PC-9 (cell line): ENCODE measurements at regions not wholly inside any gene's neighbourhood (a gene's known extent, or its start where the extent isn't known, plus 50 kb on each side); places are given as distances from the start of the nearest gene placed in this dataset.

ENCODE experiments used
- BruUV-seq: library from RNA; stranded (reverse); fragments of 400-500 nt; replicated peaks from 2 replicates; lab custom pipeline; 2021; lab: Mats Ljungman, UMichigan
- CTCF ChIA-PET: fragments of 300-600 bp; sonication (Branson Sonifier 250); formaldehyde crosslinking; loops from one replicate; lab custom pipeline; 2022; ENCODE audit warnings: antibody characterized with exemption; lab: Charles Lee
- POLR2A ChIA-PET: fragments of 300-600 bp; sonication (Branson Sonifier 250); formaldehyde crosslinking; loops from one replicate; lab custom pipeline; 2022; ENCODE audit warnings: antibody characterized with exemption; ENCODE audit not compliant: unreplicated experiment; lab: Charles Lee
- DNase-seq, 2 experiments: peaks; one replicate each; pipeline versions ENCODE4 v3.0.0 to v3.0.0-alpha.2; 2015 to 2022; ENCODE audit warnings: mixed read lengths in 1 of 2
- H2AFZ ChIP-seq: fragments of 200-600 bp; sonication (generic); 2 replicates; pipeline ENCODE4 v1.8.1; 2017; ENCODE audit warnings: antibody characterized with exemption
- H3F3A ChIP-seq: fragments of 200-600 bp; sonication (generic); 2 replicates; pipeline ENCODE4 v1.8.1; 2017; ENCODE audit warnings: antibody characterized with exemption, mild to moderate bottlenecking, low read depth; ENCODE audit not compliant: insufficient read depth
- H3K27ac ChIP-seq: fragments of 200-600 bp; sonication (generic); 2 replicates; pipeline ENCODE4 v1.6.1; 2016; ENCODE audit warnings: mixed run types
- H3K27me3 ChIP-seq: fragments of 200-600 bp; sonication (generic); 2 replicates; pipeline ENCODE4 v1.6.1; 2016; ENCODE audit warnings: low read depth, mixed run types; ENCODE audit not compliant: insufficient read depth
- H3K36me3 ChIP-seq: fragments of 200-600 bp; sonication (generic); 2 replicates; pipeline ENCODE4 v1.6.1; 2016; ENCODE audit warnings: low read depth, mixed run types
- H3K4me1 ChIP-seq: fragments of 200-600 bp; sonication (generic); replicated peaks from 2 replicates; pipeline ENCODE4 v1.6.1; 2016; ENCODE audit warnings: mixed run types; ENCODE audit not compliant: insufficient read depth
- H3K4me2 ChIP-seq: fragments of 200-600 bp; sonication (generic); 2 replicates; pipeline ENCODE4 v1.6.1; 2017; ENCODE audit warnings: mixed run types
- H3K4me3 ChIP-seq: fragments of 200-600 bp; sonication (generic); 2 replicates; pipeline ENCODE4 v1.6.1; 2016; ENCODE audit warnings: mixed run types
- H3K79me2 ChIP-seq: fragments of 200-600 bp; sonication (generic); 2 replicates; pipeline ENCODE4 v1.6.1; 2017; ENCODE audit warnings: low read depth, mixed run types
- H3K9me2 ChIP-seq: fragments of 200-600 bp; sonication (generic); 2 replicates; pipeline ENCODE4 v1.8.1; 2017; ENCODE audit warnings: mild to moderate bottlenecking; ENCODE audit not compliant: insufficient read depth
- H3K9me3 ChIP-seq: fragments of 200-600 bp; sonication (generic); 2 replicates; pipeline ENCODE4 v1.8.1; 2016; ENCODE audit warnings: low read depth; ENCODE audit not compliant: insufficient read depth
- H4K20me1 ChIP-seq: fragments of 200-600 bp; sonication (generic); 2 replicates; pipeline ENCODE4 v1.8.1; 2017; ENCODE audit not compliant: insufficient read depth
- EZH2 ChIP-seq: fragments of 200-600 bp; sonication (generic); IDR thresholded peaks from 2 replicates; pipeline ENCODE4 v1.8.0; 2017; ENCODE audit warnings: antibody characterized with exemption, low read depth
- intact Hi-C: fragments of 100-400 bp; cut with micrococcal nuclease; formaldehyde crosslinking; loops from one replicate; pipeline ENCODE4 v1.10.0; 2022; ENCODE audit not compliant: unreplicated experiment
- TF ChIP-seq, protein P1 (sequence below): fragments of 200-600 bp; sonication (generic); conservative IDR thresholded peaks from 2 replicates; pipeline ENCODE4 v1.6.1; 2017; ENCODE audit warnings: mixed run types, antibody characterized with exemption, mild to moderate bottlenecking, moderate library complexity

DNA sequence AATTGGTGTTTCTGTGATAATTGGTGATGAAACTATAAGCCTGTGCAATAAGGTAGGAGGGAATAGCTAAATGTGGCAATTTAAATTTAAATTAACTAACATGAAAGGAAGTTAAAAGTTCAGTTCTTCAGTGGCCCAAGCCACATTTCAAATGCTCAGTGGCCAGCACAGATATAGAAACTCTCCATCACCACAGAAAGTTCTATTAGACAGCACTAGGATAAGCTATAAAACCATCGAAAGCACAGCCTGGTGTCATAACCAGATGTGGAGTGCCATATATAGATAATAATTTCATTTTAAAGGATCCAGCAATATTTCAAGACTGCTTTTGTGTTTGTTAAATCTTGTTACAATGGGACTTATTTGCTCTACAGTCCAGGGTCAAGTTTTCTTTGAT is 119.3 kb upstream of the NR3C2 start:
- no peak for DNase-seq
- Histone ChIP-seq H3K27me3 (no peaks in the 10 kb centered on the region), H3K27ac (no peak overlapping the region), H3K4me1 (no peaks in the 10 kb centered on the region), H3K9me2 (no peaks in the 10 kb centered on the region), H3K4me2 (no peak overlapping the region), H3K9me3 (no peaks in the 10 kb centered on the region), H4K20me1 (no peaks in the 10 kb centered on the region), H3K79me2 (no peaks in the 10 kb centered on the region), H3K36me3 (no peaks in the 10 kb centered on the region), H3F3A (no peaks in the 10 kb centered on the region), H2AFZ (no peak overlapping the region), H3K4me3 (no peak overlapping the region)
- TF ChIP-seq EZH2 = no peak
- TF ChIP-seq, protein P1, sequence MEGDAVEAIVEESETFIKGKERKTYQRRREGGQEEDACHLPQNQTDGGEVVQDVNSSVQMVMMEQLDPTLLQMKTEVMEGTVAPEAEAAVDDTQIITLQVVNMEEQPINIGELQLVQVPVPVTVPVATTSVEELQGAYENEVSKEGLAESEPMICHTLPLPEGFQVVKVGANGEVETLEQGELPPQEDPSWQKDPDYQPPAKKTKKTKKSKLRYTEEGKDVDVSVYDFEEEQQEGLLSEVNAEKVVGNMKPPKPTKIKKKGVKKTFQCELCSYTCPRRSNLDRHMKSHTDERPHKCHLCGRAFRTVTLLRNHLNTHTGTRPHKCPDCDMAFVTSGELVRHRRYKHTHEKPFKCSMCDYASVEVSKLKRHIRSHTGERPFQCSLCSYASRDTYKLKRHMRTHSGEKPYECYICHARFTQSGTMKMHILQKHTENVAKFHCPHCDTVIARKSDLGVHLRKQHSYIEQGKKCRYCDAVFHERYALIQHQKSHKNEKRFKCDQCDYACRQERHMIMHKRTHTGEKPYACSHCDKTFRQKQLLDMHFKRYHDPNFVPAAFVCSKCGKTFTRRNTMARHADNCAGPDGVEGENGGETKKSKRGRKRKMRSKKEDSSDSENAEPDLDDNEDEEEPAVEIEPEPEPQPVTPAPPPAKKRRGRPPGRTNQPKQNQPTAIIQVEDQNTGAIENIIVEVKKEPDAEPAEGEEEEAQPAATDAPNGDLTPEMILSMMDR = no peak
- no TSS peak for BruUV-seq
- POLR2A ChIA-PET = no interaction called here
- CTCF ChIA-PET = interaction anchor here (0.7 kb wide), 1 partner anchor 1212 kb away, joined by 3 read pairs; no protein-coding TSS in a partner anchor
- intact Hi-C loops = no loop called here

DNA sequence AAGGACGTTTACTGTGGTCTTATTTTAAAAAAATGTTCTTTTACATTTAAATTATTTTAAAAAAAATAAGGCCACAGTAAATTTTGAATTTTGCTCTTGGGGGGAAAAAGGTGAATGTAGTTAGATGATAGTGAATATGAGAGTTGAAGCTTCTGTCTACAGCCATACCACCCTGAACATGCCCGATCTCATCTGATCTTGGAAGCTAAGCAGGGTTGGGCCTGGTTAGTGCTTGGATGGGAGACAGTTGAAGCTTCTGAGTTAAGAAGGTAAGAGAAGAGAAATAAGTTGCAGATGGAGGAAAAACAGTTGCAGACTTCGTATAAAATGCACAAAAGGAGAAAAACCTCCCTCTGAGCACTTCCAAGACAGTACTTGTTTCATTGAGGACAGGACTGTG is 115.6 kb upstream of the NR3C2 start:
- DNase-seq = no peak
- BruUV-seq = no TSS peak
- no peaks in the 10 kb centered on the region for H3K9me3 ChIP-seq
- H2AFZ ChIP-seq = no peak overlapping the region
- H3K36me3 ChIP-seq = no peaks in the 10 kb centered on the region
- H3F3A ChIP-seq = no peaks in the 10 kb centered on the region
- TF ChIP-seq, protein P1 = no peak
- TF ChIP-seq EZH2 = no peak
- no peak overlapping the region for H3K4me2 ChIP-seq
- H3K4me1 ChIP-seq = no peaks in the 10 kb centered on the region
- ChIA-PET CTCF (no interaction called here), POLR2A (no interaction called here)
- H4K20me1 ChIP-seq = no peaks in the 10 kb centered on the region
- H3K27ac ChIP-seq = no peak overlapping the region
- no peak overlapping the region for H3K4me3 ChIP-seq
- H3K27me3 ChIP-seq = no peaks in the 10 kb centered on the region
- no peaks in the 10 kb centered on the region for H3K9me2 ChIP-seq
- intact Hi-C loops = no loop called here
- H3K79me2 ChIP-seq = no peaks in the 10 kb centered on the region

DNA sequence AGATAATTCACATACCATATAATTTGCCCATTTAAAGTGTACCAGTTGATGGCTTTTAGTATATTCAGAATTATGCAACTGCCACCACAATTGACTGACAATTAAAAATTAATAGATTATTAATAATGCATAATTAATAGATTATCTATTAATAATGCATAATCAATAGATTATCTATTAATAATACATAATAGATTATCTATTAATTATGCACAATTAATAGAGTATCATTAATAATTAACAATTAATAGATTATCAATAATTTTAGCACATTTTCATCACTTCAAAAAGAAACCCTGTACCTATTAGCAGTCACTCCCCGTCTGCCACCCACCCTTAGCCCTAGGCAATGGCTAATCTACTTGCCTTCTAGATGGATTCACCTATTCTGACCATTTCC is 108.6 kb upstream of the NR3C2 start:
- Histone ChIP-seq H3K36me3 (no peaks in the 10 kb centered on the region), H3K9me3 (no peaks in the 10 kb centered on the region), H3F3A (no peaks in the 10 kb centered on the region), H3K4me3 (no peak overlapping the region), H3K27ac (no peak overlapping the region), H3K4me1 (no peaks in the 10 kb centered on the region), H2AFZ (no peak overlapping the region), H3K27me3 (no peaks in the 10 kb centered on the region), H3K79me2 (no peaks in the 10 kb centered on the region), H4K20me1 (no peaks in the 10 kb centered on the region), H3K9me2 (no peaks in the 10 kb centered on the region), H3K4me2 (no peak overlapping the region)
- DNase-seq = no peak
- no TSS peak for BruUV-seq
- POLR2A ChIA-PET = no interaction called here
- CTCF ChIA-PET = no interaction called here
- TF ChIP-seq, protein P1 = no peak
- no peak for TF ChIP-seq EZH2
- intact Hi-C loops = no loop called here
